GM12892 (cell line): ENCODE measurements at regions not wholly inside any gene's neighbourhood (a gene's known extent, or its start where the extent isn't known, plus 50 kb on each side); places are given as distances from the start of the nearest gene placed in this dataset.

Source experiments
- POLR2A ChIP-seq: IDR thresholded peaks from 2 replicates; pipeline ENCODE4 v1.6.1; 2011; ENCODE audit warnings: low read depth, low read length, control low read depth
- TAF1 ChIP-seq: IDR thresholded peaks from 2 replicates; pipeline ENCODE4 v1.6.1; 2011; ENCODE audit warnings: low read depth, mild to moderate bottlenecking, control low read depth, low read length, borderline replicate concordance

GRCh38 chr9:108559432-108559831 is 296.4 kb downstream of the ACTL7B start:
- TF ChIP-seq POLR2A = no peak
- no peak for TF ChIP-seq TAF1
